GM23248 (cell line): ENCODE measurements at regions not wholly inside any gene's neighbourhood (a gene's known extent, or its start where the extent isn't known, plus 50 kb on each side); places are given as distances from the start of the nearest gene placed in this dataset.

Source experiments
- DNase-seq: peaks from one replicate; pipeline ENCODE4 v3.0.0-alpha.2; 2015
- H2AFZ ChIP-seq: fragments of 200-600 bp; sonication (generic); 2 replicates; pipeline ENCODE4 v1.6.1; 2016; ENCODE audit warnings: antibody characterized with exemption
- H3F3A ChIP-seq: fragments of 200-600 bp; sonication (generic); 2 replicates; pipeline ENCODE4 v1.6.1; 2016; ENCODE audit warnings: mild to moderate bottlenecking, antibody characterized with exemption, mixed run types; ENCODE audit not compliant: insufficient read depth
- H3K27ac ChIP-seq: fragments of 200-600 bp; sonication (generic); 2 replicates; pipeline ENCODE4 v1.5.1; 2016; ENCODE audit warnings: mild to moderate bottlenecking
- H3K27me3 ChIP-seq: fragments of 200-600 bp; sonication (generic); replicated peaks from 2 replicates; pipeline ENCODE4 v1.6.1; 2016; ENCODE audit warnings: mild to moderate bottlenecking; ENCODE audit not compliant: insufficient read depth
- H3K36me3 ChIP-seq: fragments of 200-600 bp; sonication (generic); 2 replicates; pipeline ENCODE4 v1.6.1; 2016; ENCODE audit warnings: low read depth, mild to moderate bottlenecking
- H3K4me1 ChIP-seq: fragments of 200-600 bp; sonication (generic); 2 replicates; pipeline ENCODE4 v1.6.1; 2016; ENCODE audit warnings: mild to moderate bottlenecking; ENCODE audit not compliant: insufficient read depth
- H3K4me2 ChIP-seq: fragments of 200-600 bp; sonication (generic); one replicate; pipeline ENCODE4 v1.6.1; 2016; ENCODE audit warnings: mild to moderate bottlenecking; ENCODE audit not compliant: unreplicated experiment
- H3K4me3 ChIP-seq: fragments of 200-600 bp; sonication (generic); 2 replicates; pipeline ENCODE4 v1.5.1; 2016; ENCODE audit warnings: mild to moderate bottlenecking
- H3K79me2 ChIP-seq: fragments of 200-600 bp; sonication (generic); 2 replicates; pipeline ENCODE4 v1.6.1; 2016; ENCODE audit warnings: mild to moderate bottlenecking; ENCODE audit not compliant: insufficient read depth
- H3K9ac ChIP-seq: fragments of 200-600 bp; sonication (generic); 2 replicates; pipeline ENCODE4 v1.6.1; 2016; ENCODE audit warnings: mild to moderate bottlenecking
- H3K9me2 ChIP-seq: fragments of 200-600 bp; sonication (generic); 2 replicates; pipeline ENCODE4 v1.6.1; 2016; ENCODE audit warnings: mixed run types, mild to moderate bottlenecking, moderate library complexity; ENCODE audit not compliant: insufficient read depth
- H3K9me3 ChIP-seq: fragments of 200-600 bp; sonication (generic); one replicate; pipeline ENCODE4 v1.6.1; 2017; ENCODE audit warnings: low read depth
- H4K20me1 ChIP-seq: fragments of 200-600 bp; sonication (generic); 2 replicates; pipeline ENCODE4 v1.6.0; 2016; ENCODE audit not compliant: insufficient read depth
- EZH2 ChIP-seq: fragments of 200-600 bp; sonication (generic); IDR thresholded peaks from 2 replicates; pipeline ENCODE4 v1.6.1; 2018; ENCODE audit warnings: antibody characterized with exemption, mild to moderate bottlenecking; ENCODE audit not compliant: insufficient read depth, poor library complexity, severe bottlenecking
- EZH2phosphoT487 ChIP-seq: fragments of 200-600 bp; sonication (generic); IDR thresholded peaks from 2 replicates; pipeline ENCODE4 v1.6.1; 2018; ENCODE audit warnings: antibody characterized with exemption, moderate library complexity, mild to moderate bottlenecking, low read depth; ENCODE audit not compliant: insufficient read depth
- WGBS, 2 experiments: methylation state at CpG; one replicate each; pipeline ENCODE4 v1.1.6; 2015 to 2017; ENCODE audit warnings: low lambda C conversion rate in 2 of 2, low coverage in 1 of 2; ENCODE audit errors: missing lambda C conversion rate in 2 of 2; 5-methylcytosine and 5-hydroxymethylcytosine counted together
- in situ Hi-C: fragments of 300-500 bp; cut with MboI; formaldehyde crosslinking; loops from 2 replicates; pipeline ENCODE4 v1.15.0; 2020

DNA sequence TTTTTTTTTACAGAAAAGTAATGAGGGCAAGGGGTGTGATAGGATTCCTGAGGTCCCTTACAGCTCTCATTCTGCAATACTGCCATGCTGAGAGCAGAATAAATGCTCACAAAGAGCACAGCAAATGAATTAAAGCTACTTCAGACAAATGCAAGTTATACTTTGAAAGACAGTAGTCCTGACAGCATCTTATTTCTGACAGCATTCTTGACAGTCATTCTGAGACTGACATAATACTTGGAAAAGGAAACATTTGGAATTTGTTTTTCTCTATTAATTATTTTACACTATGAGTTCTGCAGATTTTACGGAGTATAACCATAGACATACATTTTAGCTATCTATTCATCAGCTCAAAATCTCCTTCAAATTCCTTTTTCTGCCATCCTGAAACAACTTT lies 935.2 kb upstream of the FAM98A start:
- H4K20me1 ChIP-seq: no peaks in the 10 kb centered on the region
- no peak overlapping the region for H3K27ac ChIP-seq
- no peak overlapping the region for H2AFZ ChIP-seq
- H3K9ac ChIP-seq: no peak overlapping the region
- TF ChIP-seq EZH2: no peak
- TF ChIP-seq EZH2phosphoT487: no peak
- no peaks in the 10 kb centered on the region; the same call in 1 of the 2 replicates for H3K36me3 ChIP-seq
- DNase-seq: no peak
- H3K9me2 ChIP-seq: no peaks in the 10 kb centered on the region
- no peaks in the 10 kb centered on the region for H3F3A ChIP-seq
- no peaks in the 10 kb centered on the region for H3K4me1 ChIP-seq
- no peak overlapping the region for H3K4me3 ChIP-seq
- WGBS, 2 experiments: 0 to 3% methylated on average over 1 of the region's 1 CpG
- H3K4me2 ChIP-seq: no peak overlapping the region
- no peaks in the 10 kb centered on the region for H3K79me2 ChIP-seq
- H3K27me3 ChIP-seq: no peaks in the 10 kb centered on the region
- in situ Hi-C loops: no loop called here
- H3K9me3 ChIP-seq: no peaks in the 10 kb centered on the region

DNA sequence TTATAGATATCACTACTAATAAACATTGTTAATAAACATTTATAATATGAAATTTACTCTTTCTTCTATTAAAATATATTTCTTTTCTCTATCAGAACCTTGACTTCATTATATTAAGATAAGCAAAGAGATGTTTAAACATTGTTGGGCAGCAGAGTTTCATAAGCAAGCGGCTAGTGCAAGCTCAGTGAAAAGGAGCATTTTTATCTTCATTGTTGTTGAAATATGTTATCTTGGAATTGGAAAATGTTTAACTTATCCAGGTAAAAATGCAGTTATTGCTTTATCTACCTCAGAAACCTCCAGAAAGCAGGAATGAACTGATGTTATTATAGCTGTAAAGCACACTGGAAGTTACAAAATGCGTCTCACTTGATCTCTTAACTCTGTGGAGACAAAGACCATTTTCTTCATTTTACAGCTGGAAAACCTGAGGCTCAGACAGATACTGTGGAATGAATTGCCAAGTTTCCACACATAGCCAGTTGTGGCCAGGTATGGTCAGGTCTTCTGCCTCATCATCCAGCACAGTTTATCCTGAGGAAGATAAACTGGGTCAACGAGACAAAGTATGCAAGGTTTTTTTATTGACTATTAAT lies 934.6 kb upstream of the FAM98A start:
- DNase-seq: no peak
- Histone ChIP-seq H3F3A (no peaks in the 10 kb centered on the region), H3K9me3 (no peaks in the 10 kb centered on the region), H4K20me1 (no peaks in the 10 kb centered on the region), H3K4me2 (no peak overlapping the region), H3K9me2 (no peaks in the 10 kb centered on the region), H2AFZ (no peak overlapping the region), H3K27me3 (no peaks in the 10 kb centered on the region), H3K9ac (no peak overlapping the region), H3K4me3 (no peak overlapping the region), H3K4me1 (no peaks in the 10 kb centered on the region), H3K36me3 (no peaks in the 10 kb centered on the region), H3K79me2 (no peaks in the 10 kb centered on the region), H3K27ac (no peak overlapping the region)
- TF ChIP-seq EZH2 (no peak), EZH2phosphoT487 (no peak)
- WGBS, 2 experiments: 26 to 33% methylated on average over 3 of the region's 3 CpGs
- in situ Hi-C loops: no loop called here

DNA sequence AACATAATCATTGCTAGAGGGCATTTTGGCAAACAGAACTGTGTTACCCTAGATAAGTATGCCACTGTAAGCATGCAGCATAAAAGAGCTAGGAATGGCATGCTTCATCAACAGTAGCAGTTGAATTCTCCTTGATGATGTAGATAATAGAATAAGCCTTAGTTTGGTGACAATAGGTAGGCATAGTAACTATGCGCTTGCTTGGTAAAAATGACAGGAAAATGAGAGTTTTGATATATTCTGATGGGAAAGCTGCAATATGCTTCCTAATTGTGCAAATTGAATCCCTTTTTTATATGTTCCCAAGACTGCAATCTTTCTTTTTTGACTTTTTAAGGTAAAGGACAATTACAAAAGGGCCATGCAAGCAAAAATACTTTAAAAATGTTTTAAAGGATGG lies 930.9 kb upstream of the FAM98A start:
- DNase-seq: no peak
- in situ Hi-C loops: no loop called here

DNA sequence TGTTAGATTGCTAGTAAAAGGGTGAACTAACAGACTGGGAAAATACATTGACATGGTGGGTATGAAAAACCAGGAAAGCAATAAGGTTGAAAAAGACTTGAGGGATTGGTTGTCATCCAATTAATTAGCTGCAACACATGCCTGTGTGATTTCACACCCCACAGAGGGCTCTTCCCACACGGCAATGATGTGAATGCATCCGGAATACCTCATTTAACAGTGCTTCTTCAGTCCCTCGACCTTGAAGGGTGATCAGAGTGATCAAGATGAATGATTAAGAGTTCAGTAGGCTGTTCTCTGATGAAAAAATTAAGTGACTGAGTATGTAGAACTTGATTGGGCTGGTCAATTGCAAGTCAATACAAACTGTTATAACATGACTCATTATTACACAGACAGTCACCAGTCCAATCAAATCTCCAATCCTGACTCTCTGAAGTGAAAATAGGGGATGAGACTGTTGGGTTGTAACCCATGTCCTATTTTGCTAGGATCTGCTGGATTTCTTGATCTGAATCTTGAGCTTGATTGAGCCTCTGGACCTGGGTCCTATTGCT lies 924.9 kb upstream of the FAM98A start:
- no peaks in the 10 kb centered on the region for H3K79me2 ChIP-seq
- H3K4me1 ChIP-seq: no peaks in the 10 kb centered on the region
- H3K4me2 ChIP-seq: no peak overlapping the region
- H4K20me1 ChIP-seq: no peaks in the 10 kb centered on the region
- TF ChIP-seq EZH2 (no peak), EZH2phosphoT487 (no peak)
- no peak overlapping the region for H3K27ac ChIP-seq
- no peaks in the 10 kb centered on the region for H3K27me3 ChIP-seq
- no peaks in the 10 kb centered on the region for H3K9me2 ChIP-seq
- H3K36me3 ChIP-seq: no peaks in the 10 kb centered on the region
- H3K4me3 ChIP-seq: no peak overlapping the region
- H3K9ac ChIP-seq: no peak overlapping the region
- H2AFZ ChIP-seq: no peak overlapping the region
- no peaks in the 10 kb centered on the region for H3F3A ChIP-seq
- in situ Hi-C loops: no loop called here
- no peak for DNase-seq
- 7 to 9% methylated on average over 3 of the region's 3 CpGs for WGBS, 2 experiments
- no peaks in the 10 kb centered on the region for H3K9me3 ChIP-seq

More for the DNA sequence above, 930.9 kb upstream of the FAM98A start:
- Histone ChIP-seq H3K36me3 (no peaks in the 10 kb centered on the region), H3K27me3 (no peaks in the 10 kb centered on the region), H3K9ac (no peak overlapping the region), H3K79me2 (no peaks in the 10 kb centered on the region), H3F3A (no peaks in the 10 kb centered on the region), H3K9me3 (no peaks in the 10 kb centered on the region), H3K4me2 (no peak overlapping the region), H2AFZ (no peak overlapping the region), H3K4me3 (no peak overlapping the region), H4K20me1 (no peaks in the 10 kb centered on the region), H3K27ac (no peak overlapping the region), H3K9me2 (no peaks in the 10 kb centered on the region), H3K4me1 (no peaks in the 10 kb centered on the region)
- no peak for TF ChIP-seq EZH2
- WGBS, 2 experiments: 36 to 38% methylated on average over 1 of the region's 1 CpG
